Natural killer cell (primary cell): ENCODE measurements at regions not wholly inside any gene's neighbourhood (a gene's known extent, or its start where the extent isn't known, plus 50 kb on each side); places are given as distances from the start of the nearest gene placed in this dataset.

ENCODE experiments used
- ATAC-seq, 3 donors: fragments of 150-1000 bp in 2 of 3; fragments of 200-7000 bp in 1 of 3; cut with Tn5 transposase; 1 replicate in 1 of 3; 2 replicates in 2 of 3; pipeline ENCODE4 v1.10.0; 2021; ENCODE audit warnings: mild to moderate bottlenecking in 2 of 3, moderate library complexity in 2 of 3
- DNase-seq, 2 donors: peaks; one replicate each; pipeline versions ENCODE4 v3.0.0 to v3.0.0-alpha.2; 2013 to 2021; ENCODE audit warnings: mixed read lengths in 1 of 2
- H3K27ac ChIP-seq: one replicate; pipeline ENCODE4 v1.5.1; 2013; ENCODE audit warnings: mild to moderate bottlenecking, low read length
- H3K27me3 ChIP-seq: one replicate; pipeline ENCODE4 v1.6.1; 2013; ENCODE audit warnings: low read length; ENCODE audit not compliant: control insufficient read depth, insufficient read depth
- H3K36me3 ChIP-seq: one replicate; pipeline ENCODE4 v1.6.1; 2013; ENCODE audit warnings: low read length; ENCODE audit not compliant: control insufficient read depth, insufficient read depth
- H3K4me1 ChIP-seq: one replicate; pipeline ENCODE4 v1.6.1; 2013; ENCODE audit warnings: low read length; ENCODE audit not compliant: control insufficient read depth, insufficient read depth
- H3K4me3 ChIP-seq: one replicate; pipeline ENCODE4 v1.5.1; 2013; ENCODE audit warnings: low read length
- H3K9me3 ChIP-seq: one replicate; pipeline ENCODE4 v1.6.1; 2013; ENCODE audit warnings: low read length; ENCODE audit not compliant: control insufficient read depth, insufficient read depth
- H3K27ac Mint-ChIP-seq, 2 donors: one replicate each; pipeline ENCODE4 v1.8.0; 2022; ENCODE audit warnings: mild to moderate bottlenecking in 2 of 2, mixed read lengths in 2 of 2, moderate library complexity in 1 of 2
- H3K27me3 Mint-ChIP-seq, 2 donors: one replicate each; pipeline ENCODE4 v1.8.0; 2022; ENCODE audit warnings: low read depth in 2 of 2, mixed read lengths in 2 of 2
- H3K36me3 Mint-ChIP-seq: one replicate; pipeline ENCODE4 v1.8.0; 2022; ENCODE audit warnings: mixed read lengths
- H3K4me1 Mint-ChIP-seq, 2 donors: one replicate each; pipeline ENCODE4 v1.8.0; 2022; ENCODE audit warnings: mixed read lengths in 2 of 2
- H3K4me3 Mint-ChIP-seq: one replicate; pipeline ENCODE4 v1.8.0; 2022; ENCODE audit warnings: mild to moderate bottlenecking, moderate library complexity, mixed read lengths
- H3K9me3 Mint-ChIP-seq, 2 donors: one replicate each; pipeline ENCODE4 v1.8.0; 2022; ENCODE audit warnings: mixed read lengths in 2 of 2
- CTCF ChIP-seq: fragments of 200-600 bp; IDR thresholded peaks from one replicate; pipeline ENCODE4 v1.8.0; 2022; ENCODE audit warnings: antibody characterized with exemption
- WGBS: methylation state at CpG from one replicate; pipeline ENCODE4 v1.1.7; 2013; ENCODE audit warnings: missing lambda C conversion rate; ENCODE audit not compliant: insufficient coverage; 5-methylcytosine and 5-hydroxymethylcytosine counted together
- intact Hi-C: fragments of 100-400 bp; cut with micrococcal nuclease; formaldehyde crosslinking; loops from one replicate; pipeline ENCODE4 v1.14.2; 2022

DNA sequence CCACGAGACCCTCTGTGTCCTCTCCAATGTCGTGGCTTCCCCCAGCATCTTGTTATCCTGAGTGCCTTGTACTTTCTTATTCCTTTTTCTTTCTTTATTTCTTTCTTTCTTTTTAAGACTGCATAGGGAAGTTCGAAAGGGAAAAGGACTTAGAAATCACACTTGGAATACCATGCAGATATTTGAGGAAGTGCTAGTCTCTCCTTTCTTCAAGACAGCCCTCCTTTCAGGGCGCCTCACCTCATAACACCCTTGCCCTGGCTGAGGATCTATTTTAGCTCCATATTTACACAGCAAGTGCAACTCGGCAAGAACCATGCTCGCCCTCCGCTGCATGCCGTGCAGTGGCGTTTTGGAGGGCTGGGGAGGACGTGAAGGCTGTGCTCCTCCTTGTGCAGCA is 232.3 kb upstream of the GLI3 start:
- no peak for TF ChIP-seq CTCF
- H3K36me3 ChIP-seq, result no peaks in the 10 kb centered on the region
- no peak overlapping the region for H3K4me3 ChIP-seq
- H3K9me3 Mint-ChIP-seq, result peaks cover 0 to 2% of the 10 kb centered on the region in 2 donors
- no peaks in the 10 kb centered on the region for H3K9me3 ChIP-seq
- no peaks in the 10 kb centered on the region for H3K4me1 Mint-ChIP-seq
- no peaks in the 10 kb centered on the region for H3K27me3 ChIP-seq
- no peaks in the 10 kb centered on the region for H3K4me1 ChIP-seq
- H3K36me3 Mint-ChIP-seq, result no peaks in the 10 kb centered on the region
- ATAC-seq (no peak), DNase-seq (no peak)
- H3K27ac Mint-ChIP-seq, result no peak overlapping the region
- H3K27me3 Mint-ChIP-seq, result no peaks in the 10 kb centered on the region
- no peak overlapping the region for H3K4me3 Mint-ChIP-seq
- H3K27ac ChIP-seq, result no peak overlapping the region
- 90% methylated on average over 10 of the region's 10 CpGs for WGBS
- intact Hi-C loops, result no loop called here

DNA sequence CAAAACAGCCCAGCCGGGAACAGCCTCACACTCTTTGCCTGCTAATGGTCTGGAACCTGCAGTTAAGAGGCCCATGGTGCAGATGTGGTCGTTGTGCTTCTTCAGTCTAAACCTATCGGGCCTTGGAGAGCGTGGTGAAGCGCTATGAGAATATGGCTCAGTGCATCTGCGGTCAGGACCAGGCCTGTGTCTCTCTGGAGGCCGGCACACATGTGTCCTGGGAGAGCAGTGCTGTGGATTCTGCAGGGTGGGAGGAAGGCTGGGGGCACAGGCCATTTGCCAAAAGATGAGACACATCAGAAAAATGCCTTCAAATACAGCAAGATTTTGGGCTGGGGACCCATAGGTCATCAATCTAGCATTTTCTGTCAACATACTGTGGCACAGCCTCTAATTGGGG is 231.5 kb upstream of the GLI3 start:
- H3K27me3 ChIP-seq, result no peaks in the 10 kb centered on the region
- H3K9me3 Mint-ChIP-seq, result peaks cover 0 to 5% of the 10 kb centered on the region in 2 donors
- H3K27me3 Mint-ChIP-seq, result peaks cover 0 to 5% of the 10 kb centered on the region in 2 donors
- DNase-seq (no peak), ATAC-seq (no peak)
- no peak overlapping the region for H3K4me3 ChIP-seq
- no peaks in the 10 kb centered on the region for H3K36me3 Mint-ChIP-seq
- intact Hi-C loops, result no loop called here
- no peak overlapping the region for H3K27ac ChIP-seq
- no peaks in the 10 kb centered on the region for H3K4me1 Mint-ChIP-seq
- no peaks in the 10 kb centered on the region for H3K9me3 ChIP-seq
- no peaks in the 10 kb centered on the region for H3K4me1 ChIP-seq
- no peak overlapping the region for H3K27ac Mint-ChIP-seq
- no peaks in the 10 kb centered on the region for H3K36me3 ChIP-seq
- 88% methylated on average over 7 of the region's 7 CpGs for WGBS
- H3K4me3 Mint-ChIP-seq, result no peak overlapping the region
- no peak for TF ChIP-seq CTCF

- DNase-seq (no peak), ATAC-seq (no peak)
- Histone ChIP-seq H3K9me3 (no peaks in the 10 kb centered on the region), H3K4me1 (no peaks in the 10 kb centered on the region), H3K4me3 (no peak overlapping the region), H3K27me3 (no peaks in the 10 kb centered on the region), H3K36me3 (no peaks in the 10 kb centered on the region), H3K27ac (no peak overlapping the region)
- Mint-ChIP-seq H3K9me3 (peaks cover 0 to 4% of the 10 kb centered on the region in 2 donors), H3K27ac (no peak overlapping the region), H3K4me1 (no peaks in the 10 kb centered on the region), H3K4me3 (no peak overlapping the region), H3K27me3 (peaks cover 3 to 12% of the 10 kb centered on the region in 2 donors), H3K36me3 (no peaks in the 10 kb centered on the region)
- intact Hi-C loops, result no loop called here
- WGBS, result 83% methylated on average over 1 of the region's 1 CpG
- TF ChIP-seq CTCF, result no peak
Measured at GRCh38 chr7:42461537-42461936, 224.5 kb upstream of the GLI3 start.

DNA sequence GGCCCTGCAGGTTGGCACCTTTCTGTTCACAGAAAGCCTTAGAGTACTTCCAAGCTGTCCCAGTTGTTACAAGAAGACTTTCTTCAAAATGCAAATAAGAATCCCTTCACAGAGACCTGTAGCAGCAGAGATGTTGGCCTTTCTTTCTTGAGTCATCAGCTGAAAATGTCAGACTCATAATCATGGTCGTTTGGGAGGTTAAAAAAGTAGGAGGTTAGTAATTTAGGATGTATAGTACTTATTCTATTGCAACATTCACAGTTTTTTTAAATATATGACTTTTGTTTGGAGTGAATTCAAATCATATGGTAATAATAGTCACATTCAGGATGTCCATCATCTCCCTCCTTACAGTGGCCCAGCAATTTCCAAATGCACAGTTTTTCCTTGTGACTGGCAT is 223.9 kb upstream of the GLI3 start:
- H3K4me3 ChIP-seq, result no peak overlapping the region
- no peaks in the 10 kb centered on the region for H3K4me1 Mint-ChIP-seq
- TF ChIP-seq CTCF, result no peak
- no peaks in the 10 kb centered on the region for H3K9me3 ChIP-seq
- no peak overlapping the region for H3K27ac Mint-ChIP-seq
- H3K27me3 Mint-ChIP-seq, result peaks cover 3 to 12% of the 10 kb centered on the region in 2 donors
- no CpG with 5 or more reads among the region's 1 CpG for WGBS
- DNase-seq, result no peak
- H3K27me3 ChIP-seq, result no peaks in the 10 kb centered on the region
- intact Hi-C loops, result no loop called here
- no peak for ATAC-seq
- H3K4me1 ChIP-seq, result no peaks in the 10 kb centered on the region
- no peak overlapping the region for H3K4me3 Mint-ChIP-seq
- no peaks in the 10 kb centered on the region for H3K36me3 Mint-ChIP-seq
- no peaks in the 10 kb centered on the region for H3K36me3 ChIP-seq
- H3K27ac ChIP-seq, result no peak overlapping the region
- H3K9me3 Mint-ChIP-seq, result peaks cover 0 to 4% of the 10 kb centered on the region in 2 donors
